GM23248 (cell line): ENCODE measurements at regions not wholly inside any gene's neighbourhood (a gene's known extent, or its start where the extent isn't known, plus 50 kb on each side); places are given as distances from the start of the nearest gene placed in this dataset.

Source experiments
- DNase-seq: peaks from one replicate; pipeline ENCODE4 v3.0.0-alpha.2; 2015
- H2AFZ ChIP-seq: fragments of 200-600 bp; sonication (generic); 2 replicates; pipeline ENCODE4 v1.6.1; 2016; ENCODE audit warnings: antibody characterized with exemption
- H3F3A ChIP-seq: fragments of 200-600 bp; sonication (generic); 2 replicates; pipeline ENCODE4 v1.6.1; 2016; ENCODE audit warnings: mild to moderate bottlenecking, antibody characterized with exemption, mixed run types; ENCODE audit not compliant: insufficient read depth
- H3K27ac ChIP-seq: fragments of 200-600 bp; sonication (generic); 2 replicates; pipeline ENCODE4 v1.5.1; 2016; ENCODE audit warnings: mild to moderate bottlenecking
- H3K27me3 ChIP-seq: fragments of 200-600 bp; sonication (generic); replicated peaks from 2 replicates; pipeline ENCODE4 v1.6.1; 2016; ENCODE audit warnings: mild to moderate bottlenecking; ENCODE audit not compliant: insufficient read depth
- H3K36me3 ChIP-seq: fragments of 200-600 bp; sonication (generic); 2 replicates; pipeline ENCODE4 v1.6.1; 2016; ENCODE audit warnings: low read depth, mild to moderate bottlenecking
- H3K4me1 ChIP-seq: fragments of 200-600 bp; sonication (generic); 2 replicates; pipeline ENCODE4 v1.6.1; 2016; ENCODE audit warnings: mild to moderate bottlenecking; ENCODE audit not compliant: insufficient read depth
- H3K4me2 ChIP-seq: fragments of 200-600 bp; sonication (generic); one replicate; pipeline ENCODE4 v1.6.1; 2016; ENCODE audit warnings: mild to moderate bottlenecking; ENCODE audit not compliant: unreplicated experiment
- H3K4me3 ChIP-seq: fragments of 200-600 bp; sonication (generic); 2 replicates; pipeline ENCODE4 v1.5.1; 2016; ENCODE audit warnings: mild to moderate bottlenecking
- H3K79me2 ChIP-seq: fragments of 200-600 bp; sonication (generic); 2 replicates; pipeline ENCODE4 v1.6.1; 2016; ENCODE audit warnings: mild to moderate bottlenecking; ENCODE audit not compliant: insufficient read depth
- H3K9ac ChIP-seq: fragments of 200-600 bp; sonication (generic); 2 replicates; pipeline ENCODE4 v1.6.1; 2016; ENCODE audit warnings: mild to moderate bottlenecking
- H3K9me2 ChIP-seq: fragments of 200-600 bp; sonication (generic); 2 replicates; pipeline ENCODE4 v1.6.1; 2016; ENCODE audit warnings: mixed run types, mild to moderate bottlenecking, moderate library complexity; ENCODE audit not compliant: insufficient read depth
- H3K9me3 ChIP-seq: fragments of 200-600 bp; sonication (generic); one replicate; pipeline ENCODE4 v1.6.1; 2017; ENCODE audit warnings: low read depth
- H4K20me1 ChIP-seq: fragments of 200-600 bp; sonication (generic); 2 replicates; pipeline ENCODE4 v1.6.0; 2016; ENCODE audit not compliant: insufficient read depth
- EZH2 ChIP-seq: fragments of 200-600 bp; sonication (generic); IDR thresholded peaks from 2 replicates; pipeline ENCODE4 v1.6.1; 2018; ENCODE audit warnings: antibody characterized with exemption, mild to moderate bottlenecking; ENCODE audit not compliant: insufficient read depth, poor library complexity, severe bottlenecking
- EZH2phosphoT487 ChIP-seq: fragments of 200-600 bp; sonication (generic); IDR thresholded peaks from 2 replicates; pipeline ENCODE4 v1.6.1; 2018; ENCODE audit warnings: antibody characterized with exemption, moderate library complexity, mild to moderate bottlenecking, low read depth; ENCODE audit not compliant: insufficient read depth
- WGBS, 2 experiments: methylation state at CpG; one replicate each; pipeline ENCODE4 v1.1.6; 2015 to 2017; ENCODE audit warnings: low lambda C conversion rate in 2 of 2, low coverage in 1 of 2; ENCODE audit errors: missing lambda C conversion rate in 2 of 2; 5-methylcytosine and 5-hydroxymethylcytosine counted together
- in situ Hi-C: fragments of 300-500 bp; cut with MboI; formaldehyde crosslinking; loops from 2 replicates; pipeline ENCODE4 v1.15.0; 2020

DNA sequence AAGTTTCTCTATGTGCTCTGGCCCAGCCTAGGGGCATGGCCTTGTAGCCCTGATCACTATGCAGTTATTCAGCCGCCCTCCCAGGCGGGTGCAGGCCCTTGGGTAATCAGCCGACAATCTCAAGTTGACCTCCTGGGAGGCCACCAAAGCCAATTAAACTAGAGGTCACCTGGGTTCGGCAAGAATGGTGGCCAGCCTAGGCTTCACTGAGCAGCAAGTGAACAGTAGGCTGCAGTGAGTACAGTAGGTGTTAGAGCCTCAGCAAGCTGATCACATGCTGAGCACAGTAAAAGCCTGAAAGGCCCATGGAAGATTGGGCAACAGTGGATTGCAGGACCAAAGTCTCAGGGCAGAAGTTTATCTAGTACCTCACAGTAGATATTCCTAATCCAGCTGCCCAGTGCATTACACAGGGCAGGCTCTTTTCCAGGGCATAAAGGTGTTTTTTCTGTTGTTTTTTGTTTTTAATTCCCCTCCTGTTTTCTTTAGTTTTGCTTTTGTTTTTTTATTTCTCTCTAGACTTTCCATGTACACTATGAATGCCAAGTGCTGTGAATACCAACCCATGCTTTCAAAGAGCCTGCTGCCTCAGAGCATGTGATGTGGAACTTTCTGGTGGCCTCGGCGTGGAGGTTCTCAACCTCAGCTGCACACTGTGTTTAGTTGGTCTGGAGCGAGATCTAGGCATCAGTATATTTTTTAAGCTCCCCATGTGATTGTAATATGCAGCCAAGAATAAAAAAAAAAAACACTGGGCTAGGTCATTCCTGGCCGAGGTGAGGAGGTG lies 55.9 kb upstream of the ATL2 start:
- H2AFZ ChIP-seq, result no peak overlapping the region
- no peak overlapping the region for H3K27ac ChIP-seq
- no peak for TF ChIP-seq EZH2phosphoT487
- TF ChIP-seq EZH2, result no peak
- H3K79me2 ChIP-seq, result no peaks in the 10 kb centered on the region
- H3K4me3 ChIP-seq, result no peak overlapping the region
- H3K9ac ChIP-seq, result no peak overlapping the region
- no peaks in the 10 kb centered on the region for H3K9me2 ChIP-seq
- 68 to 71% methylated on average over 8 of the region's 8 CpGs for WGBS, 2 experiments
- H3F3A ChIP-seq, result no peaks in the 10 kb centered on the region
- H4K20me1 ChIP-seq, result no peaks in the 10 kb centered on the region
- DNase-seq, result no peak
- no peaks in the 10 kb centered on the region for H3K36me3 ChIP-seq
- peaks cover 26% of the 10 kb centered on the region for H3K27me3 ChIP-seq
- in situ Hi-C loops, result no loop called here
- H3K4me2 ChIP-seq, result no peak overlapping the region
- H3K9me3 ChIP-seq, result no peaks in the 10 kb centered on the region
- no peaks in the 10 kb centered on the region for H3K4me1 ChIP-seq

DNA sequence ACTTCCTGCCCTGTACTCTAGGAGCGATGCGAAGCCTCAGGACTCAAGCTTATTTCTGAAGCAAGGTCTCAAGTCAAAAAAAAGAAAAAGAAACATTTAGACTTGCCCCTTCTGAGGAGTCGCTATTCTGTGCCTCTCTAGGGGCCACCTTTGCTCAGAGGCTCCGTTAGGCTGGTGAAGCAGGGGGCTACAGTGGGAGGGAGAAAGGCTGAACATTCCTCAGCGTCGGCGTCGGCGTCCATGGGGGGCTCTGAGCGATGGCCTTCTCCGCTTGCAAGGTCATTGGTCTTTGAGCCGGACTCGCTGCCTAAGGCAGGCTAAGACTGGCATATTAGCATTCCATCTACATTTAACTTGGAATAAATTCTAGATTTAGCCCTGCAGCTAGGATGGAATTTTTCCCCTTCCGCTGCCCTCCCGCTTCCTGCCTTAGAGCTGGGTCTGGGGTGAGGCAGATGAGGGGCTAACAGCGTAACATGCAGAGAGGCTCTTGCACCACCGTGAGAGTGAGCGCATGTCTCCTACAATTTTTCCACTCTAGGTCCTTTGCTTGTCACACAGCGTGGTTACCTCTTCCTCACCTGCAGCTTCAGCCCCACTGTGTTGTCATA lies 53.6 kb upstream of the ATL2 start:
- peaks cover 32% of the 10 kb centered on the region for H3K27me3 ChIP-seq

DNA sequence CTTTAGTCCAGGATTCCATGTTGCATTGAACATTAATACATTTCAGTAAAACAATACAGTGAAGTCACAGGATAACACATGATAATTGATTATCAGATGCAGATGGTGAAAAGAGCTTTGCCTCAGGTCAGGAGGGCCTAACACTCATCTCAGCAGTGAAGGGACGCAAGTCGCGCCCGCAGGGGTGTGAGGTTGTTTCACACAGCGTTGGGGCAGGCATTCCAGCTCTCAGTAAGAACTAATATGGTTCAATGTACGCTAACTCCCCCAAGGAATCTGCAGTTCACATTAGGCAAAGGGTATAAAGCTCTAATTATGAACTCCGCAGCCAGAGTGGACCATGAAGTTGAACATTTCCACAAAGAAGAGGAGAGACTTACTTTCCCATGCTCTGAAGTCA lies 53.1 kb upstream of the ATL2 start:
- Histone ChIP-seq H3K9me2 (no peaks in the 10 kb centered on the region), H3K36me3 (no peaks in the 10 kb centered on the region), H4K20me1 (no peaks in the 10 kb centered on the region), H3K9me3 (no peaks in the 10 kb centered on the region), H2AFZ (no peak overlapping the region), H3K4me2 (no peak overlapping the region), H3K79me2 (no peaks in the 10 kb centered on the region), H3F3A (no peaks in the 10 kb centered on the region), H3K4me3 (no peak overlapping the region), H3K9ac (no peak overlapping the region), H3K4me1 (no peaks in the 10 kb centered on the region), H3K27me3 (peaks cover 27% of the 10 kb centered on the region), H3K27ac (no peak overlapping the region)
- in situ Hi-C loops, result no loop called here
- no peak for TF ChIP-seq EZH2phosphoT487
- no peak for TF ChIP-seq EZH2
- WGBS, 2 experiments, result 86 to 89% methylated on average over 7 of the region's 7 CpGs
- DNase-seq, result no peak

More for the DNA sequence above, 53.6 kb upstream of the ATL2 start:
- WGBS, 2 experiments, result 66 to 72% methylated on average over 19 of the region's 19 CpGs
- TF ChIP-seq EZH2phosphoT487 (no peak), EZH2 (no peak)
- H3K27ac ChIP-seq, result no peak overlapping the region
- in situ Hi-C loops, result no loop called here
- no peak overlapping the region for H2AFZ ChIP-seq
- H3K9me2 ChIP-seq, result no peaks in the 10 kb centered on the region
- no peak overlapping the region for H3K9ac ChIP-seq
- DNase-seq, result no peak
- no peak overlapping the region for H3K4me3 ChIP-seq
- no peaks in the 10 kb centered on the region for H3K9me3 ChIP-seq
- H3K79me2 ChIP-seq, result no peaks in the 10 kb centered on the region
- no peaks in the 10 kb centered on the region for H3K4me1 ChIP-seq
- no peaks in the 10 kb centered on the region for H3F3A ChIP-seq
- H3K36me3 ChIP-seq, result no peaks in the 10 kb centered on the region
- H4K20me1 ChIP-seq, result no peaks in the 10 kb centered on the region
- H3K4me2 ChIP-seq, result no peak overlapping the region

DNA sequence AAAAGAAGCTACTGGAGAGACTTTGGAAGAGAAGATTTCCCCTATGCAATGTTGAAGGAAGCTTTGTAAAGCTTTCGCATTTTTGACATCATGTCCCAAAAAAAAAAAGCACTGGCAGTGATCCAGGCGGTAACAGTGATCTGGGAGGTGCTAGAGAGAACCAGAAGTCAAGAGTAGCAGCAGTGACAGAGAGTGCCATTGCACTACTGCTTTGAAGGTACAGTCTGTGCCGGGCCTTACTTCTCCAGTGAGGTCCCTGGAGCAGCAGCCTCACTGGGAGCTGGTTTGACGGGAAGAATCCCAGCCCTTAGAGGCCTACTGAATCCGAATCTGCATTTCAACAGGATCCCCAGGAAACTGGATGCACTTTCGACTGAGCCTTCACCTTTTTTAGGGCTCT lies 50.9 kb upstream of the ATL2 start:
- Histone ChIP-seq H3K9ac (no peak overlapping the region), H2AFZ (no peak overlapping the region), H3K36me3 (no peaks in the 10 kb centered on the region), H3K9me2 (no peaks in the 10 kb centered on the region), H3K79me2 (no peaks in the 10 kb centered on the region), H4K20me1 (no peaks in the 10 kb centered on the region), H3K4me1 (no peaks in the 10 kb centered on the region), H3K4me3 (no peak overlapping the region), H3K27ac (no peak overlapping the region), H3F3A (no peaks in the 10 kb centered on the region), H3K9me3 (no peaks in the 10 kb centered on the region), H3K4me2 (no peak overlapping the region), H3K27me3 (peaks cover 35% of the 10 kb centered on the region)
- in situ Hi-C loops, result no loop called here
- no peak for DNase-seq
- no peak for TF ChIP-seq EZH2phosphoT487
- WGBS, 2 experiments, result 55 to 61% methylated on average over 6 of the region's 6 CpGs
